ENCODE measurements at regions not wholly inside any gene's neighbourhood (a gene's known extent, or its start where the extent isn't known, plus 50 kb on each side); places are given as distances from the start of the nearest gene placed in this dataset.

DNA sequence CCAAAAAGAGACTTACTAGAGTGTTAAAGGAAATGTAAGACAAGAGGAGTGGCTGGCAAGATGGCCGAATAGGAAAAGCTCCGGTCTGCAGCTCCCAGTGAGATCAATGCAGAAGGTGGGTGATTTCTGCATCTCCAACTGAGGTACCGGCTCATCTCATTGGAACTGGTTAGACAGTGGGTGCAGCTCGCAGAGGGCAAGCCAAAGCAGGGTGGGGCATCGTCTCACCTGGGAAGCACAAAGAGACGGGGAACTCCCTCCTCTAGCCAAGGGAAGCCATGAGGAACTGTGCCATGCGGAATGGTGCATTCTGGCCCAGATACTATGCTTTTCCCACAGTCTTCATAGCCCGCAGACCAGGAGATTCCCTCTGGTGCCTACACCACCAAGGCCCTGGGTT lies 308.7 kb downstream of the AGTPBP1 start:
- TF ChIP-seq POLR2A (IDR thresholded peaks at IDR 0.05), result no peak
- TF ChIP-seq, protein P1, sequence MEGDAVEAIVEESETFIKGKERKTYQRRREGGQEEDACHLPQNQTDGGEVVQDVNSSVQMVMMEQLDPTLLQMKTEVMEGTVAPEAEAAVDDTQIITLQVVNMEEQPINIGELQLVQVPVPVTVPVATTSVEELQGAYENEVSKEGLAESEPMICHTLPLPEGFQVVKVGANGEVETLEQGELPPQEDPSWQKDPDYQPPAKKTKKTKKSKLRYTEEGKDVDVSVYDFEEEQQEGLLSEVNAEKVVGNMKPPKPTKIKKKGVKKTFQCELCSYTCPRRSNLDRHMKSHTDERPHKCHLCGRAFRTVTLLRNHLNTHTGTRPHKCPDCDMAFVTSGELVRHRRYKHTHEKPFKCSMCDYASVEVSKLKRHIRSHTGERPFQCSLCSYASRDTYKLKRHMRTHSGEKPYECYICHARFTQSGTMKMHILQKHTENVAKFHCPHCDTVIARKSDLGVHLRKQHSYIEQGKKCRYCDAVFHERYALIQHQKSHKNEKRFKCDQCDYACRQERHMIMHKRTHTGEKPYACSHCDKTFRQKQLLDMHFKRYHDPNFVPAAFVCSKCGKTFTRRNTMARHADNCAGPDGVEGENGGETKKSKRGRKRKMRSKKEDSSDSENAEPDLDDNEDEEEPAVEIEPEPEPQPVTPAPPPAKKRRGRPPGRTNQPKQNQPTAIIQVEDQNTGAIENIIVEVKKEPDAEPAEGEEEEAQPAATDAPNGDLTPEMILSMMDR (IDR thresholded peaks at IDR 0.05), result no peak
- Histone ChIP-seq H3K4me1 (no peaks in the 10 kb centered on the region), H3K27me3 (no peaks in the 10 kb centered on the region), H3K27ac (no peak overlapping the region), H3K36me3 (no peaks in the 10 kb centered on the region), H3K4me3 (no peak overlapping the region), H3K9me3 (no peaks in the 10 kb centered on the region)
- no peak for DNase-seq

DNA sequence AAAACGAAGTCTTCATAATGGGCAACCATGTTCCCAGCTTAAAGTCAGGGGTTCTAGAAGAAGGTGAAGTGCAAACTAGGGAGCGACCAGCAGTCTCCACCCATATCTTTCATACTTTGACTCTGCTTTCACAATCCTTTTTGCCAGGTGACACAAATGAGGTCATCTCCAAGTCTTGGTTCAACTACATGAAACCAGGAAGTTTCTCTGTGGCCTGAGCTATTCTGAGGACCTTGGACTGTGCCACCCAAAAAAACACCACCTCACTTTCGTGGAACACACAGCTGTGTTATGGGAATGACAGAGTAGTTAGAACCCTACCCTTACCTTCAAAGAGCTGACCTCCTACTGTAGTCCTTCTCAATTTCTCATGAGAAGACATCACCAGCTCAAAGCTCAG lies 309.2 kb downstream of the AGTPBP1 start:
- H3K4me3 ChIP-seq, result no peak overlapping the region
- TF ChIP-seq, protein P1 (IDR thresholded peaks at IDR 0.05), result no peak
- no peak for TF ChIP-seq POLR2A (IDR thresholded peaks at IDR 0.05)
- no peaks in the 10 kb centered on the region for H3K4me1 ChIP-seq
- H3K27ac ChIP-seq, result no peak overlapping the region
- H3K27me3 ChIP-seq, result no peaks in the 10 kb centered on the region
- H3K36me3 ChIP-seq, result no peaks in the 10 kb centered on the region
- no peak for DNase-seq
- no peaks in the 10 kb centered on the region for H3K9me3 ChIP-seq

DNA sequence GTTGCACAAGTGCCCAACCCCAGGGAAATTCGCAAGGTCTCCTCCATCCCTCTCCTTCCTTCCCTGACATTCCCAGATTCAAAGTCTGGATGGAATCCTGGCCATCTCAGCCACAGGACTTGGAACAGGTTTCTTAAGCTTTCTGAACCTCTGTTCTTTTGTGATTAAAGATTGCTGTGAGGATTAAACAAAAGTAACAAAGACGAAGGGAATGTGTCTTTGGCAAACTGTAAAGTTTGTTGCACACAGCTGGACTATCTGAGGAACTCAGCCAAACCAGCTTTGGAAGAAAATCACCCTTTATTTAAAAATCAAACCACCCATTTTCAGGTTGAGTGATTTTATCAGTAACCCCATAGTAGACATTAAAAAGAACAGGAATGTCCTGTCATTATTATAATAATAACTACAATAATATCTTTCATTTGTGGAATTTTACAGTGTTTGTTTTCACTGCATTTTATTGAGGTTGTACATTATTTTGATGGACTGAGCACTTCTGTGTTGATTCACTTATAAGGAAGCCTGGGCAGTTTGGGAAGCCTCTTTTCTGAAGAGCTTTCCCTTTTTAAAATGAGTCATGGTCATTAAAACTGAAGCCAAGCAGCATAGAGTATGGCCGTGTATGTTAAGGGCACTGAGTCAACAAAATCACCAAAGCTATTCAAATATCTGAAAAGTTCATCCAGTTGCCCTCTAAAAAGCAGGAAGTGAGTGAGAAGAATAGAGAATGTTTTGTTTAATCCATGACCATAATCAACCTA lies 310.2 kb downstream of the AGTPBP1 start:
- Histone ChIP-seq H3K27me3 (no peaks in the 10 kb centered on the region), H3K9me3 (no peaks in the 10 kb centered on the region), H3K27ac (no peak overlapping the region), H3K36me3 (no peaks in the 10 kb centered on the region), H3K4me3 (no peak overlapping the region), H3K4me1 (no peaks in the 10 kb centered on the region)
- TF ChIP-seq, protein P1 (IDR thresholded peaks at IDR 0.05), result no peak
- no peak for TF ChIP-seq POLR2A (IDR thresholded peaks at IDR 0.05)
- no peak for DNase-seq

DNA sequence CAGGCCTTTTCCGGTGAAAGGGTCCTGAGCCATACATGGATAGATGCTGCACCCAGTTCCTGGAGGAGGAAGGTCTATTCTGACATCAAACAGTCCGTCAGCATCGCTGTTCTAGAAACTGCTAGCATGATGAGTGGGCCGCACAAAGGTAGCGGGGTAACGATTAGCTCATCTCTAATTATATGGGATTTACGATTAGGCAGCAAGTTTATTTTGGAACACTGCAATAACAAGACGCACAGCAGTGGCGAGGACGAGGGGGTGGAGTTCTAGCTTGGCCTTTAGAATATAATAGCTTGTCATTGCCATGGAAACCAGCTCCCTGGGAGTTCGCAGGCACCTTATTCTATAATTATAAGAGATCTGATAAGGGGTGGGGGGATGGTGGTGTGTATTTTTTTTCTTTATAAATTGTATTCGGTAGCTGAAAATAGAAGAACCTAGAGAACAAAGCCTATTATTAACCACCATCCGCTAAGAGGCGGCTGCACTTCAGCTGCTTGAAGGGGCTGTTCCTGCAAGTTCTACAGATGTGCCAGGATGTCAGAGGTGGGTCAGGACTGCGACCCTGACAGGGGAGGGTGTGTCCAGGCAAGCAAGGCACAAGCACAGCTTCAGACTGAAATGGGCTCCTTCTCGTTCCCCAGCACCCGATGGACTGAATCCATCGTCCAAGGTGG lies 311.0 kb downstream of the AGTPBP1 start:
- Histone ChIP-seq H3K4me3 (no peak overlapping the region), H3K9me3 (no peaks in the 10 kb centered on the region), H3K4me1 (no peaks in the 10 kb centered on the region), H3K27ac (no peak overlapping the region), H3K27me3 (no peaks in the 10 kb centered on the region), H3K36me3 (no peaks in the 10 kb centered on the region)
- TF ChIP-seq, protein P1 (IDR thresholded peaks at IDR 0.05), result no peak
- no peak for TF ChIP-seq POLR2A (IDR thresholded peaks at IDR 0.05)
- DNase-seq, result no peak

DNA sequence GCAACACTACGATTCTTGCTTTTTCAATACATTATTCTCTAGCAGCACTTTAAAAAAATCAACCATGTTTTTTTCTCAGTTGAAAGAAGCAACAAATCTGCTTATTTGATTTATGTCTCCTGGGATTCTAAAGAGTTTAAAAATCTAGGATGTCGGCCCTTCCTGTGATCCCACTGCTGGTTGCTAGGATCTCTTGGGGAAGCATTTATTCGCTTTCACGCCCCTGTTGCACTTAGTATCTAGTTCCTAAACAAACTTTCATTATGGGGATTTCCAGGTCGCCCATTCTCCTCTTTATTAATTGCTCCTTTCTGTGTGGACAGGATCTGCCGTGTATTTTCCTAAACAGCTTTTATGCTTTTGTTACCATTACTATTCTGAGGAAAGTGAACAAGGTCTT lies 313.5 kb downstream of the AGTPBP1 start:
- no peak for DNase-seq
- no peak overlapping the region for H3K27ac ChIP-seq
- H3K4me1 ChIP-seq, result no peaks in the 10 kb centered on the region
- no peak overlapping the region for H3K4me3 ChIP-seq
- no peaks in the 10 kb centered on the region for H3K27me3 ChIP-seq
- no peaks in the 10 kb centered on the region for H3K36me3 ChIP-seq
- no peak for TF ChIP-seq POLR2A (IDR thresholded peaks at IDR 0.05)
- TF ChIP-seq, protein P1 (IDR thresholded peaks at IDR 0.05), result no peak
- no peaks in the 10 kb centered on the region for H3K9me3 ChIP-seq
